H1 (cell line): ENCODE measurements at regions not wholly inside any gene's neighbourhood (a gene's known extent, or its start where the extent isn't known, plus 50 kb on each side); places are given as distances from the start of the nearest gene placed in this dataset.

ENCODE experiments used
- EZH2 ChIP-seq: fragments of 200-600 bp; sonication (generic); IDR thresholded peaks from 2 replicates; pipeline ENCODE4 v1.7.1; 2012; ENCODE audit warnings: low read depth, mild to moderate bottlenecking, moderate library complexity, low read length, inconsistent platforms; ENCODE audit not compliant: severe bottlenecking
- KDM4A ChIP-seq: IDR thresholded peaks from one replicate; pipeline ENCODE4 v1.7.1; 2012; ENCODE audit warnings: low read depth, mild to moderate bottlenecking, moderate library complexity, low read length, inconsistent platforms; ENCODE audit not compliant: severe bottlenecking
- SIN3A ChIP-seq, 2 experiments: IDR thresholded peaks in 1 of 2; conservative IDR thresholded peaks in 1 of 2; 2 replicates each; pipeline ENCODE4 v1.6.1; 2011 to 2012; ENCODE audit warnings: low read length in 2 of 2, improper control_type of control experiment in 1 of 2, low read depth in 1 of 2, mild to moderate bottlenecking in 1 of 2

DNA sequence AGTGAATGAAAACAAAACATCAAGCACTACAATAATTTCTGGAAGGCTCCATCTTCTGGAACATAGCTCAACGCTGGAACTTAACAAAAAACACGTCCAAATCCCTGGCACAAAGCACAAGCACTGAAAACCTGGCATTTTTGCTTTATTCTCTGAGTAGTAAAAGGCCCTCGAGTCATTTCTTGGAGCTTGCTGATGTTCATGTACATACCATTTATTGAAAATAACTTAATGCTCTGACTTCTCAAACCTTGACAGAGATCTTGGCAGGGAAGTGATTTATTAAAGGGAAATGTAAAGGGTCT is 76.5 kb upstream of the STK17B start (continued):
- TF ChIP-seq EZH2 (no peak), KDM4A (no peak), SIN3A (conservative IDR thresholded peaks at IDR 0.05 in 1 of 2, IDR thresholded peaks at IDR 0.05 in 1 of 2; ENCODE audit: low read depth in 1 of 2, low read length in 2 of 2) (no peak)
- TF ChIP-seq, all 59 proteins: peak for 0
